ENCODE measurements at regions not wholly inside any gene's neighbourhood (a gene's known extent, or its start where the extent isn't known, plus 50 kb on each side); places are given as distances from the start of the nearest gene placed in this dataset.

DNA sequence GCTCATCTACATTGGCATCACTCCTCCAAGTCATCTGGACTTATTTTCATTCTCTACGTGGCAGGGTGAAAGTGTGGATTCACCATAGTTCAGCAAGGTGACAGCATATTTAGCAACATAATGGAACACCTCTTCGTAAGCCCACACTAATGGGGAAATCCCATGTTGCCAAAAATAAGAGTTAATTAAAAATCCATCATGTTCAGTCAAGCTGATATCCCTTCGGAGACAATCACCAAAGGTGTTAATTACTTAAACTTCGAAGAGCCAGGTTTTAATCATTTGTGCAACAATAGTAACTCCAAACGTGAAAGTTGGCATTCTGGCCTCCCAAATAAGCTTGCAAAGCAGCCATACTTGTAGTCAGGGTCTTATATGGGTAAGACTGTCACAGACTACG is 242.9 kb downstream of the NSG2 start (continued):
- TF ChIP-seq, protein P1, sequence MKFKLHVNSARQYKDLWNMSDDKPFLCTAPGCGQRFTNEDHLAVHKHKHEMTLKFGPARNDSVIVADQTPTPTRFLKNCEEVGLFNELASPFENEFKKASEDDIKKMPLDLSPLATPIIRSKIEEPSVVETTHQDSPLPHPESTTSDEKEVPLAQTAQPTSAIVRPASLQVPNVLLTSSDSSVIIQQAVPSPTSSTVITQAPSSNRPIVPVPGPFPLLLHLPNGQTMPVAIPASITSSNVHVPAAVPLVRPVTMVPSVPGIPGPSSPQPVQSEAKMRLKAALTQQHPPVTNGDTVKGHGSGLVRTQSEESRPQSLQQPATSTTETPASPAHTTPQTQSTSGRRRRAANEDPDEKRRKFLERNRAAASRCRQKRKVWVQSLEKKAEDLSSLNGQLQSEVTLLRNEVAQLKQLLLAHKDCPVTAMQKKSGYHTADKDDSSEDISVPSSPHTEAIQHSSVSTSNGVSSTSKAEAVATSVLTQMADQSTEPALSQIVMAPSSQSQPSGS (IDR thresholded peaks at IDR 0.05; ENCODE audit: low read length), result no peak
